22Rv1 (cell line): ENCODE measurements at regions not wholly inside any gene's neighbourhood (a gene's known extent, or its start where the extent isn't known, plus 50 kb on each side); places are given as distances from the start of the nearest gene placed in this dataset.

Source experiments
- CTCF ChIP-seq: fragments of 450-650 bp; IDR thresholded peaks from 2 replicates; pipeline ENCODE4 v1.5.1; 2017; ENCODE audit warnings: mild to moderate bottlenecking
- ZFX ChIP-seq: fragments of 450-650 bp; IDR thresholded peaks from 2 replicates; pipeline ENCODE4 v1.6.1; 2017; ENCODE audit warnings: antibody characterized with exemption, borderline replicate concordance

DNA sequence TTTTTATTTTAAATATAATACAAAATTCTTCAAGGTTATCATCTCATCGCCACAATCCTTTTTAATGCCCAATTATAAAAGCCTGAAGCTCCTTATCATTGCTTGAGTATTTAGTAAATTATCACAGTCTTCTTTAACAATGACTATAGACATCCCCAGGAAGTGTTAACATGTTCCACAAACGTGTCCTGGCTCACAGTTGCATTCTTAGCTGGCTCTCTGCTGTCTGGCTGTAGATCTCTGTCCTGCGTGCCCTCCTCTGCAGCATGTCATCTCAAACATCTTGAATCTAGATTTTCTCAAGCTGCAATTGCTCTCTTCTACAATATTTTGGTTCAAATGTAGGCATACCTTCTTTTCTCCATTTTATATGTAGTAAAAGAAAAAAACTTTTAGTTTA, 885.2 kb downstream of the EPHA7 start:
- TF ChIP-seq ZFX (no peak), CTCF (no peak)
